ENCODE measurements at regions not wholly inside any gene's neighbourhood (a gene's known extent, or its start where the extent isn't known, plus 50 kb on each side); places are given as distances from the start of the nearest gene placed in this dataset.

DNA sequence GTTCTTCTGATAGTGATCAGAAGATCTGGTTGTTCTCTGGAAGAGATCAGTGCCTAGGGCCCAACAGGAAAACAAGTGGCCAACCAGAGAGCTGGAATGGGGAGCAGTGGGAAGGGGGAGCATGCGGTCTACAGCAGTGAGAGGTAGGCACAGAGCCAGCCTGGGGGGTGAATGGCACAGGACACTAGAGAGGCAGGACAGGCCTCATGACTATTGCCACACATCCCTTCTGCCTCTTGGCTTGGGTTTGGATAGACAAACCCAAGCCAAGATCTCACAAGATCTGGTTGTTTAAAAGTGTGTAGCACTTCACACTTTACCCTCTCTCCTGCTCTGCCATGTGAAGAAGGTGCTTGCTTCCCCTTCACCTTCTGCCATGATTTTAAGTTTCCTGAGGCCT is 224.4 kb downstream of the ARHGAP12 start:
- H3K79me2 ChIP-seq (replicated peaks; ENCODE audit: insufficient read depth), result no peaks in the 10 kb centered on the region
- peaks cover 21% of the 10 kb centered on the region for H3K4me1 Mint-ChIP-seq
- no peaks in the 10 kb centered on the region for H4K20me1 ChIP-seq (replicated peaks; ENCODE audit: insufficient read depth)
- no peak overlapping the region for H3K27ac Mint-ChIP-seq
- peaks cover 49% of the 10 kb centered on the region for H3K9me3 Mint-ChIP-seq
- ATAC-seq, result no peak
- TF ChIP-seq NANOG (IDR thresholded peaks at IDR 0.05; ENCODE audit: borderline replicate concordance) (no peak), ZNF331 (CRISPR knock-in tag; IDR thresholded peaks at IDR 0.05; ENCODE audit: low read depth) (no peak), EZH2 (IDR thresholded peaks at IDR 0.05; ENCODE audit: low read depth, unreplicated experiment) (no peak), POLR2AphosphoS5 (IDR thresholded peaks at IDR 0.05; ENCODE audit: low read depth) (no peak), JUNB (IDR thresholded peaks at IDR 0.05; ENCODE audit: unreplicated experiment) (no peak)
- TF ChIP-seq, protein P1, sequence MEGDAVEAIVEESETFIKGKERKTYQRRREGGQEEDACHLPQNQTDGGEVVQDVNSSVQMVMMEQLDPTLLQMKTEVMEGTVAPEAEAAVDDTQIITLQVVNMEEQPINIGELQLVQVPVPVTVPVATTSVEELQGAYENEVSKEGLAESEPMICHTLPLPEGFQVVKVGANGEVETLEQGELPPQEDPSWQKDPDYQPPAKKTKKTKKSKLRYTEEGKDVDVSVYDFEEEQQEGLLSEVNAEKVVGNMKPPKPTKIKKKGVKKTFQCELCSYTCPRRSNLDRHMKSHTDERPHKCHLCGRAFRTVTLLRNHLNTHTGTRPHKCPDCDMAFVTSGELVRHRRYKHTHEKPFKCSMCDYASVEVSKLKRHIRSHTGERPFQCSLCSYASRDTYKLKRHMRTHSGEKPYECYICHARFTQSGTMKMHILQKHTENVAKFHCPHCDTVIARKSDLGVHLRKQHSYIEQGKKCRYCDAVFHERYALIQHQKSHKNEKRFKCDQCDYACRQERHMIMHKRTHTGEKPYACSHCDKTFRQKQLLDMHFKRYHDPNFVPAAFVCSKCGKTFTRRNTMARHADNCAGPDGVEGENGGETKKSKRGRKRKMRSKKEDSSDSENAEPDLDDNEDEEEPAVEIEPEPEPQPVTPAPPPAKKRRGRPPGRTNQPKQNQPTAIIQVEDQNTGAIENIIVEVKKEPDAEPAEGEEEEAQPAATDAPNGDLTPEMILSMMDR (conservative IDR thresholded peaks at IDR 0.05; ENCODE audit: low read depth in 2 of 2), result no peak
- TF ChIP-seq, protein P2, sequence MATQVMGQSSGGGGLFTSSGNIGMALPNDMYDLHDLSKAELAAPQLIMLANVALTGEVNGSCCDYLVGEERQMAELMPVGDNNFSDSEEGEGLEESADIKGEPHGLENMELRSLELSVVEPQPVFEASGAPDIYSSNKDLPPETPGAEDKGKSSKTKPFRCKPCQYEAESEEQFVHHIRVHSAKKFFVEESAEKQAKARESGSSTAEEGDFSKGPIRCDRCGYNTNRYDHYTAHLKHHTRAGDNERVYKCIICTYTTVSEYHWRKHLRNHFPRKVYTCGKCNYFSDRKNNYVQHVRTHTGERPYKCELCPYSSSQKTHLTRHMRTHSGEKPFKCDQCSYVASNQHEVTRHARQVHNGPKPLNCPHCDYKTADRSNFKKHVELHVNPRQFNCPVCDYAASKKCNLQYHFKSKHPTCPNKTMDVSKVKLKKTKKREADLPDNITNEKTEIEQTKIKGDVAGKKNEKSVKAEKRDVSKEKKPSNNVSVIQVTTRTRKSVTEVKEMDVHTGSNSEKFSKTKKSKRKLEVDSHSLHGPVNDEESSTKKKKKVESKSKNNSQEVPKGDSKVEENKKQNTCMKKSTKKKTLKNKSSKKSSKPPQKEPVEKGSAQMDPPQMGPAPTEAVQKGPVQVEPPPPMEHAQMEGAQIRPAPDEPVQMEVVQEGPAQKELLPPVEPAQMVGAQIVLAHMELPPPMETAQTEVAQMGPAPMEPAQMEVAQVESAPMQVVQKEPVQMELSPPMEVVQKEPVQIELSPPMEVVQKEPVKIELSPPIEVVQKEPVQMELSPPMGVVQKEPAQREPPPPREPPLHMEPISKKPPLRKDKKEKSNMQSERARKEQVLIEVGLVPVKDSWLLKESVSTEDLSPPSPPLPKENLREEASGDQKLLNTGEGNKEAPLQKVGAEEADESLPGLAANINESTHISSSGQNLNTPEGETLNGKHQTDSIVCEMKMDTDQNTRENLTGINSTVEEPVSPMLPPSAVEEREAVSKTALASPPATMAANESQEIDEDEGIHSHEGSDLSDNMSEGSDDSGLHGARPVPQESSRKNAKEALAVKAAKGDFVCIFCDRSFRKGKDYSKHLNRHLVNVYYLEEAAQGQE (IDR thresholded peaks at IDR 0.05; ENCODE audit: unreplicated experiment), result no peak
- H3K27me3 Mint-ChIP-seq (ENCODE audit: insufficient read depth, low read depth, poor library complexity), result peaks cover 10% of the 10 kb centered on the region
- H3K27me3 ChIP-seq (ENCODE audit: insufficient read depth), result no peaks in the 10 kb centered on the region
- no peak overlapping the region for H2AFZ ChIP-seq
- DNase-seq (ENCODE audit: low spot score), result no peak
- no peak overlapping the region for H3K4me3 ChIP-seq
- no peak overlapping the region for H3K4me3 Mint-ChIP-seq
- H3K27ac ChIP-seq (ENCODE audit: low read depth), result no peak overlapping the region
- peaks cover 14% of the 10 kb centered on the region for H3K4me1 ChIP-seq (ENCODE audit: insufficient read depth)
- H3K36me3 Mint-ChIP-seq (ENCODE audit: low read depth), result peaks cover 49% of the 10 kb centered on the region
- H3K36me3 ChIP-seq (ENCODE audit: insufficient read depth), result peaks cover 9% of the 10 kb centered on the region; the same call in 1 of the 2 replicates
- H3F3A ChIP-seq (replicated peaks; ENCODE audit: low read depth), result no peaks in the 10 kb centered on the region
- H3K9me2 ChIP-seq (ENCODE audit: insufficient read depth), result no peaks in the 10 kb centered on the region; the same call in 1 of the 2 replicates
- H3K4me2 ChIP-seq, result no peak overlapping the region

DNA sequence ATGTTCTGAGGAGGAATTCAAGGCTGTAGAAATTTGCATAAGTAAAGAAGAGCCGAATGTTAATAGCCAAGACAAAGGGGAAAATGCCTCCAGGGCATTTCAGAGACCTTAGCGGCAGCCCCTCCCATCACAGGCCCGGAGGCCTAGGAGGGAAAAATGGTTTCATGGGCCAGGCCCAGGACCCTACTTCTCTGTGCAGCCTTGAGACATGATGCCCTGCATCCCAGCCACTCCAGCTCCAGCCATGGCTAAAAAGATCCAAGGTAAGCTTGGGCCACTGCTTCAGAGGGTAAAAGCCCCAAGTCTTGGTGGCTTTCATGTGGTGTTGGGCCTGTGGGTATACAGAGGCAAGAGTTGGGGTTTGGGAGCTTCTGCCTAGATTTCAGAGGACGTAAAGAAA is 225.7 kb downstream of the ARHGAP12 start:
- no peaks in the 10 kb centered on the region; the same call in 1 of the 2 replicates for H3K9me2 ChIP-seq (ENCODE audit: insufficient read depth)
- H3K36me3 Mint-ChIP-seq (ENCODE audit: low read depth), result peaks cover 49% of the 10 kb centered on the region
- H3K36me3 ChIP-seq (ENCODE audit: insufficient read depth), result peaks cover 9% of the 10 kb centered on the region; the same call in 1 of the 2 replicates
- H3K27ac ChIP-seq (ENCODE audit: low read depth), result no peak overlapping the region
- no peak overlapping the region for H2AFZ ChIP-seq
- no peak overlapping the region for H3K4me3 Mint-ChIP-seq
- H3F3A ChIP-seq (replicated peaks; ENCODE audit: low read depth), result no peaks in the 10 kb centered on the region
- no peaks in the 10 kb centered on the region for H3K79me2 ChIP-seq (replicated peaks; ENCODE audit: insufficient read depth)
- H3K4me1 ChIP-seq (ENCODE audit: insufficient read depth), result peaks cover 9% of the 10 kb centered on the region
- H3K27me3 Mint-ChIP-seq (ENCODE audit: insufficient read depth, low read depth, poor library complexity), result peaks cover 9% of the 10 kb centered on the region
- DNase-seq (ENCODE audit: low spot score) (no peak), ATAC-seq (no peak)
- no peak overlapping the region for H3K4me3 ChIP-seq
- no peak overlapping the region for H3K27ac Mint-ChIP-seq
- peaks cover 18% of the 10 kb centered on the region for H3K4me1 Mint-ChIP-seq
- no peaks in the 10 kb centered on the region for H4K20me1 ChIP-seq (replicated peaks; ENCODE audit: insufficient read depth)
- H3K9me3 Mint-ChIP-seq, result peaks cover 49% of the 10 kb centered on the region
- no peaks in the 10 kb centered on the region for H3K27me3 ChIP-seq (ENCODE audit: insufficient read depth)
- H3K4me2 ChIP-seq, result no peak overlapping the region
- TF ChIP-seq EZH2 (IDR thresholded peaks at IDR 0.05; ENCODE audit: low read depth, unreplicated experiment) (no peak), ZNF331 (CRISPR knock-in tag; IDR thresholded peaks at IDR 0.05; ENCODE audit: low read depth) (no peak), CREB1 (CRISPR knock-in tag; IDR thresholded peaks at IDR 0.05; ENCODE audit: low read depth) (no peak), EZH2phosphoT487 (IDR thresholded peaks at IDR 0.05; ENCODE audit: unreplicated experiment) (no peak), POLR2AphosphoS5 (IDR thresholded peaks at IDR 0.05; ENCODE audit: low read depth) (no peak), ZNF114 (CRISPR knock-in tag; IDR thresholded peaks at IDR 0.05) (no peak), NANOG (IDR thresholded peaks at IDR 0.05; ENCODE audit: borderline replicate concordance) (no peak), JUNB (IDR thresholded peaks at IDR 0.05; ENCODE audit: unreplicated experiment) (no peak)
- TF ChIP-seq, protein P3, sequence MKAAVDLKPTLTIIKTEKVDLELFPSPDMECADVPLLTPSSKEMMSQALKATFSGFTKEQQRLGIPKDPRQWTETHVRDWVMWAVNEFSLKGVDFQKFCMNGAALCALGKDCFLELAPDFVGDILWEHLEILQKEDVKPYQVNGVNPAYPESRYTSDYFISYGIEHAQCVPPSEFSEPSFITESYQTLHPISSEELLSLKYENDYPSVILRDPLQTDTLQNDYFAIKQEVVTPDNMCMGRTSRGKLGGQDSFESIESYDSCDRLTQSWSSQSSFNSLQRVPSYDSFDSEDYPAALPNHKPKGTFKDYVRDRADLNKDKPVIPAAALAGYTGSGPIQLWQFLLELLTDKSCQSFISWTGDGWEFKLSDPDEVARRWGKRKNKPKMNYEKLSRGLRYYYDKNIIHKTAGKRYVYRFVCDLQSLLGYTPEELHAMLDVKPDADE (IDR thresholded peaks at IDR 0.05), result no peak
- TF ChIP-seq, protein P1 (conservative IDR thresholded peaks at IDR 0.05; ENCODE audit: low read depth in 2 of 2), result no peak
- TF ChIP-seq, protein P2 (IDR thresholded peaks at IDR 0.05; ENCODE audit: unreplicated experiment), result no peak

Data from GM23338 (cell line).